Heart right ventricle (tissue), 16 donors: ENCODE measurements at regions not wholly inside any gene's neighbourhood (a gene's known extent, or its start where the extent isn't known, plus 50 kb on each side); places are given as distances from the start of the nearest gene placed in this dataset.

Experiments
- ATAC-seq, 8 donors: fragments of 200-7000 bp; cut with Tn5 transposase; one replicate each; pipeline ENCODE4 v1.9.1; 2020; ENCODE audit warnings: mild to moderate bottlenecking in 8 of 8, moderate library complexity in 8 of 8, moderate number of reproducible peaks in 1 of 8
- DNase-seq, 2 donors: peaks; one replicate each; pipeline ENCODE4 v3.0.0-alpha.2; 2020
- H3K27ac ChIP-seq, 10 donors: fragments of 200-600 bp; sonication (generic) in 2 of 10; one replicate each; pipeline versions ENCODE4 v1.5.0 to v1.8.0; 2020 to 2022; ENCODE audit warnings: mild to moderate bottlenecking in 3 of 10
- H3K27me3 ChIP-seq, 7 donors: fragments of 200-600 bp; one replicate each; pipeline ENCODE4 v1.8.0; 2021 to 2022; ENCODE audit warnings: mild to moderate bottlenecking in 2 of 7
- H3K36me3 ChIP-seq, 9 donors: fragments of 200-600 bp; sonication (generic) in 1 of 9; one replicate each; pipeline versions ENCODE4 v1.5.0 to v1.8.0; 2020 to 2022; ENCODE audit warnings: mild to moderate bottlenecking in 2 of 9
- H3K4me1 ChIP-seq, 9 donors: fragments of 200-600 bp; sonication (generic) in 1 of 9; one replicate each; pipeline versions ENCODE4 v1.5.0 to v1.8.0; 2020 to 2022; ENCODE audit warnings: mild to moderate bottlenecking in 4 of 9
- H3K4me3 ChIP-seq, 10 donors: fragments of 200-600 bp; sonication (generic) in 2 of 10; one replicate each; pipeline versions ENCODE4 v1.5.0 to v1.8.0; 2020 to 2022; ENCODE audit warnings: mild to moderate bottlenecking in 7 of 10, moderate library complexity in 2 of 10
- H3K9me3 ChIP-seq, 11 donors: fragments of 200-600 bp in 10 of 11; sonication (generic) in 2 of 11; one replicate each; pipeline versions ENCODE4 v1.5.0 to v1.8.0; 2013 to 2022; ENCODE audit warnings: mild to moderate bottlenecking in 2 of 11, control low read depth in 1 of 11, moderate library complexity in 1 of 11
- WGBS, 2 donors: extraction: QIAGEN DNeasy Blood & Tissue Kit; methylation state at CpG; one replicate each; pipeline ENCODE4 v1.1.7; 2013; ENCODE audit warnings: inconsistent platforms in 1 of 2; 5-methylcytosine and 5-hydroxymethylcytosine counted together
- intact Hi-C, 10 donors: fragments of 100-400 bp; cut with DNase I; formaldehyde crosslinking; loops; one replicate each; pipeline versions ENCODE4 v1.11.1 to v1.14.2; 2022
- TF ChIP-seq, protein P1 (sequence below), 9 donors: fragments of 200-600 bp; sonication (generic) in 2 of 9; IDR thresholded peaks; one replicate each; pipeline versions ENCODE4 v1.5.0 to v1.8.0; 2021 to 2022; ENCODE audit warnings: antibody characterized with exemption in 9 of 9, mild to moderate bottlenecking in 5 of 9, moderate library complexity in 1 of 9
- donor health status: Arrhythmogenic right ventricular cardiomyopathy.
- donor health status: ischemic (EF 13 %, LVEDD 7.1; RV severe dilation, severe dysfunction).
- donor health status: healthy with polysubstance abuse.
- donor health status: DM: no; HTN: yes; CAD: no.
- donor health status: DM: no; HTN: no; CAD: no.
- donor health status: ischemic (EF 25% LVEDD 6.9; RV normal size, moderate dysfunction).
- donor health status: ischemic (EF 25% LVEDD 5.7; RV mildly dilated, moderate dysfunction).
- donor health status: healthy.
- donor health status: DM: yes; HTN: yes; CAD: no.
- donor health status: Ischemic cardiomyopathy.
- donor health status: ischemic (EF 35%, LVEDD 5.7; RV mildly dilated, moderate dysfunction).
- donor health status: nonischemic (EF 11% LVEDD 7.7; RV severe dilation, severe dysfunction).
- donor health status: DM: yes; HTN: yes; CAD: no.
- donor health status: PGD.
- donor health status: ischemic (EF 29% LVEDD 5.4; RV normal size, mild dysfunction).
- donor health status: nonischemic (EF 23%, LVEDD 6.1; RV moderate dilation, normal function).

DNA sequence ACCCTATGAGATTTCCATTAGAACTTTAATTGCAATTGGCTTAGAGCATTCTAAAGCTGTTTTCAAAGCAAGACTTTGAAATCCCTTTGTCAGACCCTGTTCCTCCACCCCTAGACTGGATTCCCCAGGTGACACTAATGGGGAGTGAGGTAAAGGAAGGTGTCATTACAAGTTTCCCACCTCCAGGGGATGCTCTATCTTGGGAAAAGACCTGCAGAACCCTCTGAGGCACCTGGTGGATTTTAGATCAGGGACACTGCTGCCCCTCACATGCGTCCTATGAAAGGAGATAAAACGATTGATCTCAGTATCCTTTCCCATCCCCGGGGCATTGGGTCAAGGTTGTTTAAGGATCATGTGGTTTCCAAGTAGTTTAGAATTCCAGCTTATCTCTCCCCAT, 80.3 kb upstream of the RGS4 start:
- 48 to 59% methylated on average over 3 of the region's 3 CpGs for WGBS, 2 donors
- intact Hi-C loops = no loop called here
- TF ChIP-seq, protein P1, sequence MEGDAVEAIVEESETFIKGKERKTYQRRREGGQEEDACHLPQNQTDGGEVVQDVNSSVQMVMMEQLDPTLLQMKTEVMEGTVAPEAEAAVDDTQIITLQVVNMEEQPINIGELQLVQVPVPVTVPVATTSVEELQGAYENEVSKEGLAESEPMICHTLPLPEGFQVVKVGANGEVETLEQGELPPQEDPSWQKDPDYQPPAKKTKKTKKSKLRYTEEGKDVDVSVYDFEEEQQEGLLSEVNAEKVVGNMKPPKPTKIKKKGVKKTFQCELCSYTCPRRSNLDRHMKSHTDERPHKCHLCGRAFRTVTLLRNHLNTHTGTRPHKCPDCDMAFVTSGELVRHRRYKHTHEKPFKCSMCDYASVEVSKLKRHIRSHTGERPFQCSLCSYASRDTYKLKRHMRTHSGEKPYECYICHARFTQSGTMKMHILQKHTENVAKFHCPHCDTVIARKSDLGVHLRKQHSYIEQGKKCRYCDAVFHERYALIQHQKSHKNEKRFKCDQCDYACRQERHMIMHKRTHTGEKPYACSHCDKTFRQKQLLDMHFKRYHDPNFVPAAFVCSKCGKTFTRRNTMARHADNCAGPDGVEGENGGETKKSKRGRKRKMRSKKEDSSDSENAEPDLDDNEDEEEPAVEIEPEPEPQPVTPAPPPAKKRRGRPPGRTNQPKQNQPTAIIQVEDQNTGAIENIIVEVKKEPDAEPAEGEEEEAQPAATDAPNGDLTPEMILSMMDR (IDR thresholded peaks at IDR 0.05) = no peak
- no peaks in the 10 kb centered on the region for H3K9me3 ChIP-seq
- no peak overlapping the region for H3K4me3 ChIP-seq
- H3K4me1 ChIP-seq = no peaks in the 10 kb centered on the region
- no peak for DNase-seq
- peaks cover 0 to 8% (median 0%) of the 10 kb centered on the region in 7 donors for H3K27me3 ChIP-seq
- ATAC-seq = no peak
- no peak overlapping the region for H3K27ac ChIP-seq
- H3K36me3 ChIP-seq = no peaks in the 10 kb centered on the region

DNA sequence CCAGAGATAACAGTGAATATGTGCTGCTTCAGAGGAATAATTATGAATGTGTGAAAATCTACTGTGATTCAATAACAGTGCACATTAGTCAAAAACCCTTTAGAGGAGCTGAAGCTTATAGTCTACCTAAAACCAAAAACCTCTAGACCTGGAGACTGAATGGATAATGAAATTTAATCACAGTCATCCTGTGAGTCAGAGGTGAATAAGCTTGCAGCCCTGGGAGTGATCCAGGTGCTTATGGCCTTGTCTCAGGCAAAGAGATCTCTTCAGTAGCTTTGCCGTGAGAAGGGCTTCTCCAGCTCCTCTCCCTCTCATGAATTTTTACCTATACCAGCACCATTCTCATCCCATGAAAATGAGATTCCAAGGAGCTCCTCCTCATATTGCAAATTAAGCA, 81.3 kb upstream of the RGS4 start:
- intact Hi-C loops = no loop called here
- no peak for ATAC-seq
- 85 to 90% methylated on average over 1 of the region's 1 CpG for WGBS, 2 donors

DNA sequence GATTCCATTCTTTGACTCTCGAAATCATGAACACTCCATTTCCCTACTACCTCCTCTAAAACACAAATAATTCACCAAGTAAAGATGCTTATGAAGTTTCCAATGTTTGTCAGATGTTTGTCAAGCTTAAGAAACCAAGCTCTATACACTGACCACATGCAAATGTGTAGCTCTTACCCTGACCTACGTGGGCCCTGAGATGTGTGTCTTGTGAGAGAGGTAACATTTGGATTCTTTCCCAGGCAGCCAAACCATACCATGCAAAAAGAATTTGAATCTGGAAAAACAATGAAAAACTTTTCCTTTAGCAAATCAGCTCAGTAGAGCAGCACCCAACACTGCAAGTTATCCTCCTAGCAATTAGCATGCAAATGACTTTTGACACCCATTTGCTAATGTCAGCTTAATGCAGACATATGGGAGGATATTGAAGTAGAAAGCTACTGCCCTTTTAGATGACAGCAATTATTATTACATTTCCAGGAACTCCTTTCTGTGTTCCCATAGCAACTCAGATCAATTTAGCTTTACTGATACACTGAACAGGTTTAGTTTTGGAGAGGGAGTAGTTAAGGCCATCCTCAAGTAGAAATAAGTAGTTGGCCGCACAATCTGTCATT, 83.2 kb upstream of the RGS4 start:
- 90% methylated on average over 3 of the region's 3 CpGs for WGBS, 2 donors
- H3K9me3 ChIP-seq = no peaks in the 10 kb centered on the region
- TF ChIP-seq, protein P1 (IDR thresholded peaks at IDR 0.05) = no peak
- H3K27ac ChIP-seq = no peak overlapping the region
- DNase-seq (no peak), ATAC-seq (no peak)
- intact Hi-C loops = no loop called here
- no peak overlapping the region for H3K4me3 ChIP-seq
- H3K36me3 ChIP-seq = no peaks in the 10 kb centered on the region
- peaks cover 0 to 8% (median 0%) of the 10 kb centered on the region in 7 donors for H3K27me3 ChIP-seq
- no peaks in the 10 kb centered on the region for H3K4me1 ChIP-seq

More for the DNA sequence above, 81.3 kb upstream of the RGS4 start:
- H3K27me3 ChIP-seq = peaks cover 0 to 8% (median 0%) of the 10 kb centered on the region in 7 donors
- TF ChIP-seq, protein P1 (IDR thresholded peaks at IDR 0.05) = no peak
- no peaks in the 10 kb centered on the region for H3K4me1 ChIP-seq
- no peaks in the 10 kb centered on the region for H3K9me3 ChIP-seq
- DNase-seq = no peak
- H3K36me3 ChIP-seq = no peaks in the 10 kb centered on the region
- H3K27ac ChIP-seq = no peak overlapping the region
- no peak overlapping the region for H3K4me3 ChIP-seq

DNA sequence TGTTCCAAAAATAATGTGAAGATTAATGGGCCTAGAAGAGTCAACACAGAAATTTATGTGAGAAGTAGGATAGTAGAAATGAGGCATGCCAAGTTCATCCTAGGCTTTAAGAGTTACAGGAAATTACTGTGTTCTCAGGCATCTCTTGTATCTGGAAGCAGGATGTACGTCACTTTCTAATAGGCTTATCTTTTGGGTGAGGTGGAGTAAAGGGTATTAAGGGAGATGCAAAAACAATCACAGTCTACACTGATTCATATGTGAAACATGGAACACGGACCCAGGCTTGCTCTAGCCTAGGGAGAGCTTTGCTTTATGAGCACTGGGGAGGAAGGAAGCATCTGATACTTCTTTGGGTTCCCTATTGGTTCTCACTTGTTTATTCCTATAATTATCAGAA, 84.5 kb upstream of the RGS4 start:
- TF ChIP-seq, protein P1 (IDR thresholded peaks at IDR 0.05) = no peak

More for the DNA sequence above, 84.5 kb upstream of the RGS4 start:
- intact Hi-C loops = no loop called here
- no peaks in the 10 kb centered on the region for H3K9me3 ChIP-seq
- H3K36me3 ChIP-seq = no peaks in the 10 kb centered on the region
- WGBS, 2 donors = 35 to 52% methylated on average over 2 of the region's 2 CpGs
- no peak overlapping the region for H3K4me3 ChIP-seq
- ATAC-seq (no peak), DNase-seq (no peak)
- H3K27ac ChIP-seq = no peak overlapping the region
- H3K4me1 ChIP-seq = no peaks in the 10 kb centered on the region
- peaks cover 0 to 8% (median 0%) of the 10 kb centered on the region in 7 donors for H3K27me3 ChIP-seq
